Transverse colon (tissue), 4 donors: ENCODE measurements at regions not wholly inside any gene's neighbourhood (a gene's known extent, or its start where the extent isn't known, plus 50 kb on each side); places are given as distances from the start of the nearest gene placed in this dataset.

Source experiments
- POLR2A ChIP-seq: fragments of 450-650 bp; IDR thresholded peaks from one replicate; pipeline ENCODE4 v1.6.1; 2016; ENCODE audit warnings: antibody characterized with exemption, mild to moderate bottlenecking, moderate library complexity
- POLR2AphosphoS5 ChIP-seq, 3 donors: sonication (generic); formaldehyde crosslinking; IDR thresholded peaks; one replicate each; pipeline ENCODE4 v1.6.1; 2016; ENCODE audit warnings: antibody characterized with exemption in 3 of 3
- TF ChIP-seq, protein P1 (sequence below), 5 experiments: fragments of 200-600 bp in 3 of 5; fragments of 450-650 bp in 2 of 5; sonication (generic) in 3 of 5; IDR thresholded peaks; 1 replicate in 2 of 5; 2 replicates in 3 of 5; pipeline ENCODE4 v1.5.1; 2016 to 2017; ENCODE audit warnings: antibody characterized with exemption in 5 of 5, inconsistent platforms in 3 of 5, mild to moderate bottlenecking in 2 of 5, moderate library complexity in 1 of 5

DNA sequence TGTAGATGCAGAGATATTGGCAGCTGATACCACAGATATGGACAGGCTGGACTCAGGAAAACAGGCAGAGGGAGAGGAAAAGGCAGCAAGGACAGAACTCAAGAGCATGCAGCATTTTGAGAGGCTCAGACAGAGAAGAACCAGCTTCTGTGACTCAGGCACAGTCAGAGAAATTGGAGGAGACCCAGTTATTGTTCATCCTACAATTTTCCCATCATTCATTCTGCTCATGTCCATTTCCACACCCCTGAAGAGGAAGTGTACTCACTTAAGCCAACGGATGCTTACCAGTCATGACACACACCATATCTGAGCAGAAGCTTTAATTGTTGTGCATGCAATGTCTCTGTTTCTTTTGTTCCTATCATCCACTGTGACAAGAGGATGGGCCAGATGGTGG is 359.8 kb upstream of the HTR2A start:
- TF ChIP-seq, protein P1, sequence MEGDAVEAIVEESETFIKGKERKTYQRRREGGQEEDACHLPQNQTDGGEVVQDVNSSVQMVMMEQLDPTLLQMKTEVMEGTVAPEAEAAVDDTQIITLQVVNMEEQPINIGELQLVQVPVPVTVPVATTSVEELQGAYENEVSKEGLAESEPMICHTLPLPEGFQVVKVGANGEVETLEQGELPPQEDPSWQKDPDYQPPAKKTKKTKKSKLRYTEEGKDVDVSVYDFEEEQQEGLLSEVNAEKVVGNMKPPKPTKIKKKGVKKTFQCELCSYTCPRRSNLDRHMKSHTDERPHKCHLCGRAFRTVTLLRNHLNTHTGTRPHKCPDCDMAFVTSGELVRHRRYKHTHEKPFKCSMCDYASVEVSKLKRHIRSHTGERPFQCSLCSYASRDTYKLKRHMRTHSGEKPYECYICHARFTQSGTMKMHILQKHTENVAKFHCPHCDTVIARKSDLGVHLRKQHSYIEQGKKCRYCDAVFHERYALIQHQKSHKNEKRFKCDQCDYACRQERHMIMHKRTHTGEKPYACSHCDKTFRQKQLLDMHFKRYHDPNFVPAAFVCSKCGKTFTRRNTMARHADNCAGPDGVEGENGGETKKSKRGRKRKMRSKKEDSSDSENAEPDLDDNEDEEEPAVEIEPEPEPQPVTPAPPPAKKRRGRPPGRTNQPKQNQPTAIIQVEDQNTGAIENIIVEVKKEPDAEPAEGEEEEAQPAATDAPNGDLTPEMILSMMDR (IDR thresholded peaks at IDR 0.05), result no peak
- TF ChIP-seq POLR2A (no peak), POLR2AphosphoS5 (IDR thresholded peaks at IDR 0.05) (no peak)
